Keratinocyte (primary cell): ENCODE measurements at regions not wholly inside any gene's neighbourhood (a gene's known extent, or its start where the extent isn't known, plus 50 kb on each side); places are given as distances from the start of the nearest gene placed in this dataset.

Source experiments
- CTCF ChIP-seq, 3 experiments: IDR thresholded peaks in 1 of 3; conservative IDR thresholded peaks in 1 of 3; optimal IDR thresholded peaks in 1 of 3; 2 replicates in 2 of 3; 3 replicates in 1 of 3; pipeline versions ENCODE3 to v1.5.1; 2011; ENCODE audit warnings: low read length in 3 of 3, mild to moderate bottlenecking in 3 of 3, moderate library complexity in 2 of 3, control low read depth in 1 of 3, inconsistent platforms in 1 of 3; ENCODE audit not compliant: insufficient read depth in 2 of 3; ENCODE audit errors: extremely low read depth in 1 of 3
- EZH2 ChIP-seq: IDR thresholded peaks from one replicate; pipeline ENCODE4 v1.6.1; 2012; ENCODE audit warnings: inconsistent platforms, mild to moderate bottlenecking, low read length, moderate library complexity

GRCh38 chr5:4440536-4440935 lies 699.6 kb upstream of the ADAMTS16 start:
- TF ChIP-seq EZH2 = no peak
- TF ChIP-seq CTCF (optimal IDR thresholded peaks at IDR 0.05 in 1 of 3, IDR thresholded peaks at IDR 0.05 in 1 of 3, conservative IDR thresholded peaks at IDR 0.05 in 1 of 3; ENCODE audit: extremely low read depth in 1 of 3, insufficient read depth in 2 of 3, low read length in 3 of 3) = no peak
